A673 (cell line): ENCODE measurements at regions not wholly inside any gene's neighbourhood (a gene's known extent, or its start where the extent isn't known, plus 50 kb on each side); places are given as distances from the start of the nearest gene placed in this dataset.

Experiments used
- EZH2 ChIP-seq: fragments of 200-600 bp; sonication (generic); IDR thresholded peaks from 2 replicates; pipeline ENCODE4 v1.6.1; 2017; ENCODE audit warnings: borderline replicate concordance, low read depth, mild to moderate bottlenecking, mixed read lengths, antibody characterized with exemption, low read length; ENCODE audit not compliant: poor library complexity, severe bottlenecking
- TF ChIP-seq, protein P1 (sequence below): fragments of 300-800, 200-600 bp; sonication (generic); conservative IDR thresholded peaks from 2 replicates; pipeline ENCODE4 v1.5.1; 2017; ENCODE audit warnings: low read depth, mild to moderate bottlenecking, antibody characterized with exemption, low read length, moderate library complexity, mixed read lengths

DNA sequence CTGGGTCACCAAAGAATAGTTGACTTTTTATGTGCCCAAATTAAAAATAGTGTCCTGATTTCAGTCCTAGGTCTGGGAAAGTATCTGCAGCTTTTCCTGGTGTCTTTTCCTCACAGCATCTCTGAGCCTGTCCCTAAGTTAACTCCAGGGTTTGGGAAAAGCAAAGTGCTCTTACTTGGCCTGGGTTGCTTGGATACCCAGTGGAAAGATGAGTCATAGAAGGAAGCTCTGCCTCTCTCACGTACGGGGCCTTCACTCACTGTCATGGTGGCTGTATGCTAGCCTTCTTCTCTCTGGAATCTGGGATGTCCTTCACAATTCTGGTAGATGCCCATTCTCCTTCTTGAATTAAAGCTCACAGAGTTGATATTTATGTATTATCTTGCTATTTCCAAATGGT lies 607.3 kb downstream of the ANKRD50 start:
- TF ChIP-seq, protein P1, sequence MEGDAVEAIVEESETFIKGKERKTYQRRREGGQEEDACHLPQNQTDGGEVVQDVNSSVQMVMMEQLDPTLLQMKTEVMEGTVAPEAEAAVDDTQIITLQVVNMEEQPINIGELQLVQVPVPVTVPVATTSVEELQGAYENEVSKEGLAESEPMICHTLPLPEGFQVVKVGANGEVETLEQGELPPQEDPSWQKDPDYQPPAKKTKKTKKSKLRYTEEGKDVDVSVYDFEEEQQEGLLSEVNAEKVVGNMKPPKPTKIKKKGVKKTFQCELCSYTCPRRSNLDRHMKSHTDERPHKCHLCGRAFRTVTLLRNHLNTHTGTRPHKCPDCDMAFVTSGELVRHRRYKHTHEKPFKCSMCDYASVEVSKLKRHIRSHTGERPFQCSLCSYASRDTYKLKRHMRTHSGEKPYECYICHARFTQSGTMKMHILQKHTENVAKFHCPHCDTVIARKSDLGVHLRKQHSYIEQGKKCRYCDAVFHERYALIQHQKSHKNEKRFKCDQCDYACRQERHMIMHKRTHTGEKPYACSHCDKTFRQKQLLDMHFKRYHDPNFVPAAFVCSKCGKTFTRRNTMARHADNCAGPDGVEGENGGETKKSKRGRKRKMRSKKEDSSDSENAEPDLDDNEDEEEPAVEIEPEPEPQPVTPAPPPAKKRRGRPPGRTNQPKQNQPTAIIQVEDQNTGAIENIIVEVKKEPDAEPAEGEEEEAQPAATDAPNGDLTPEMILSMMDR = no peak
- TF ChIP-seq EZH2 = no peak
